Activated T-cell treated with anti-CD3 and anti-CD28 coated beads, Interleukin-2, amount 50 U/mL, for 24 hours (primary cell): ENCODE measurements at regions not wholly inside any gene's neighbourhood (a gene's known extent, or its start where the extent isn't known, plus 50 kb on each side); places are given as distances from the start of the nearest gene placed in this dataset.
"Not testable (repeated sequence)": the region's sequence is repeated elsewhere in the genome, so short reads cannot be mapped to it uniquely, and the experiment has no call there.

Experiments used
- DNase-seq: peaks from one replicate; pipeline ENCODE4 v3.0.0-alpha.2; 2020
- H3K27ac Mint-ChIP-seq: 2 replicates; pipeline ENCODE4 v1.8.0; 2020; ENCODE audit warnings: mild to moderate bottlenecking, mixed read lengths
- H3K27me3 Mint-ChIP-seq: 2 replicates; pipeline ENCODE4 v1.8.0; 2020; ENCODE audit warnings: mixed read lengths
- H3K36me3 Mint-ChIP-seq: 2 replicates; pipeline ENCODE4 v1.8.0; 2020; ENCODE audit warnings: low read depth, mixed read lengths
- H3K4me1 Mint-ChIP-seq: 2 replicates; pipeline ENCODE4 v1.8.0; 2020; ENCODE audit warnings: low read depth, mixed read lengths
- H3K4me3 Mint-ChIP-seq: 2 replicates; pipeline ENCODE4 v1.8.0; 2020; ENCODE audit warnings: mild to moderate bottlenecking, moderate library complexity, mixed read lengths
- H3K9me3 Mint-ChIP-seq: 2 replicates; pipeline ENCODE4 v1.8.0; 2020; ENCODE audit warnings: mixed read lengths

DNA sequence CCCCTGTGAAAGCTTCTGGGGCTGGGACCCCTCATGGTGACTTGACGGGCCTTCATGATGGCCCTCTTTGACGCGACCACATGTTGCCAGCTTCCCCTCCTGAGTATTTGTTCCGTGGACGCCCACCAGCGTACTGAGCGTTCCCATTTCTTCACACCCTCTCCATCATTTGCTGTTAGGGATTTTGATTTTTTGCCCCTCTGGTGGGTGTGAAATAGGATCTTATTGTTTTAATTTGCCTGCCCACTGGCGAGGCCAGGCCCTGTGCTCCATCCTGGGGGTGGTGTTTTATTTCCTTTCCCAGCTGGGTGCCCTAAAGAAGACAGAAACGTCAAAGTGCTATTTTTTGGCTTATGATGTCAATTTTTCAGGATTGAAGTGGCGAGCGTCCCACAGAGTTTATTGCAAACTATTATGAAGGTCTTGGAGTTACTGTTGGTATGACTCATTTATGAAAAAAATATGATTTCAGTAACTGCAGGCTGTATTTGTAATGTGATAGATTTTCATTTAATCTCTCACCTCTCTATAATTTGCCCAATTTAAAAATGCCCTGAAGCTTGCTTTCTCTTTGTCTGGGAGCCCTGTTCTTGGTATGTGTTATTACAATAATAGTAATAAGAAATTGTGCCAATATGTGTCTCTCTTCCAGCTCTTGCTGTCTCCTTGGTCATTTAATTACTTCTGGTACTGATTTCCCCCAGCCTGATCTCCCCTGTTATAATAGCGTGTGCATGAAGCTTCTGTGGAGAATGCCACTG is 99.6 kb downstream of the SLC25A47 start:
- peaks cover 7% of the 10 kb centered on the region for H3K4me1 Mint-ChIP-seq

DNA sequence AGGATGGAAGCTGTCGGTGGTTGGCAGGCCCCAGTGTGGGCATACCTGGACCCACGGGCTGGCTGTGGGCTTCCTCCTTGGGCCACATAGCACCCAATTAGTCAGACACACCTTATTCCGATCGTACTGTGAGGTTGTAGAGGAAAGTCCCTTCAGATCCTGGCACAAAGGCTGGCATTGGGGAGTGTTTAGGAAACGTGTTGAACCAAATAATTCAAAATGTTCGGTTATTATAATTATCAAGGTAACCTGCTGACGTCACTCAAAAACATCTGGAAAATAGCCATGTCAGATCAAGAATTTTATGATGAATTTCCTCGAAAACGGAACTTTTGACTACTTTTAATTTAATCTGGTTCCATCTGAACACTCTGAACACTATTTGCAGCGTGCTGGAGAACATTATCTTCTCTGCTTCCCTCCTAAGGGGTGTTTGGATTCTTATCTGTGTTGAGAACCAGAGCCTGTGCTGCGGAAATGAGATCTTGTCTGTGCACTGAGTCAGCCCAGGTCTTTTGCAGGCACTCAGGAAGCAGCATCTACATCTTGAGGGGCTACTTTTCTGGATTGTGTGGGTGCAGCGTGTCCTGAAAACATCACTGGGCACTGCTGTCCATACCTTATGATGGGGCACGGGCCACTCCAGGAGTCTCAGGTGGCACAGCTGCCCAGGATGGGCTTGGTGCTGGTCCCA is 100.3 kb downstream of the SLC25A47 start:
- DNase-seq, result no peak
- H3K4me1 Mint-ChIP-seq, result peaks cover 10% of the 10 kb centered on the region
- H3K9me3 Mint-ChIP-seq, result no peaks in the 10 kb centered on the region
- no peaks in the 10 kb centered on the region for H3K27me3 Mint-ChIP-seq
- H3K4me3 Mint-ChIP-seq, result no peak overlapping the region
- no peak overlapping the region for H3K27ac Mint-ChIP-seq
- peaks cover 2% of the 10 kb centered on the region for H3K36me3 Mint-ChIP-seq

More for the DNA sequence above, 99.6 kb downstream of the SLC25A47 start:
- peaks cover 2% of the 10 kb centered on the region for H3K36me3 Mint-ChIP-seq
- no peaks in the 10 kb centered on the region for H3K9me3 Mint-ChIP-seq
- H3K27me3 Mint-ChIP-seq, result no peaks in the 10 kb centered on the region
- DNase-seq, result no peak
- no peak overlapping the region for H3K27ac Mint-ChIP-seq
- H3K4me3 Mint-ChIP-seq, result no peak overlapping the region

DNA sequence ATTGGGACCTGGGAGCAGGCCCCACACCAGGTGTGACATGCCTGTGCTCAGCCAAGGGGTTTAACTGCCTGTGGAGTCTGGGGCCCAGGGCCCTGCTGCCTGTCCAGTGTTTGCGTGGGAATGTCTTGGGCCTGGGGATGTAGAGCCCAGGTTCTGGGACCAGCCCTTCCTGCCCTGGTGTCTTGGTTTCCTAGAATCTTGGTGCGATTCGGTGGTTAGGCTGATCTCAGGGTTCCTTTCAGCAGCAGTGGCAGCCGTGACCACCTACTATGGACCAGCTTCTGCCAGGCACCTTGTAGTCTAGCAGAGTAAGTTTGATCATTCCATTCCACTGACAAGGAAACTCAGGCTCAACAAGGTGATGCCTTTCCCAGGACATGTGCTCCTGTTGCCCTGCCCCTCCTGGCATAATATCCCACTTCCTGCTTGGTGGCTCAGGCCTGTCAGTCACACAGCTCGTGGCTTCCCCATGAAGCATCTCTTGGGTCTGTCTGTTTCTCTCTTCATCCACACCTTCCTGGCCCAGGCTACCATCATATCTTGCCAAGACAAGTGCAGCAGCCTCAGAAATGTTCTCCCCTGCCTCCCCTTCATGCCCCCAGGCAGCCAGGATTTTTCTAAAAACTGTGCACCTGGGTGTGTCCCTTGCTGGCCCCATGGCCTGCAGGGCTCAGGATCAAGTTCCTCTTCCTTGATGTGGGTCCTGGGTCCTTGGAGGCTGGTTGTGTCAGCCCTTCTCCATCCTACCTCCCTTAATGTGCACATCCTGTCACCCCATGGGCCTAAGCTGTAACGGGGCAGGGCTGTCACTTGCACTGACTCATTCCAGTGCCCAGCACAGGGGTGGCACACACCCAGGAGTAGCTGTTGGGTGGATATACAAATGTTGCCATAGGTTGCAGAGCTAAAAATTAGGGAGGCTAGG is 101.6 kb downstream of the SLC25A47 start:
- Mint-ChIP-seq H3K36me3 (peaks cover 2% of the 10 kb centered on the region), H3K4me3 (no peak overlapping the region), H3K4me1 (peaks cover 17% of the 10 kb centered on the region), H3K27me3 (no peaks in the 10 kb centered on the region), H3K27ac (peak overlapping the region; percentile 16), H3K9me3 (no peaks in the 10 kb centered on the region)
- no peak for DNase-seq

DNA sequence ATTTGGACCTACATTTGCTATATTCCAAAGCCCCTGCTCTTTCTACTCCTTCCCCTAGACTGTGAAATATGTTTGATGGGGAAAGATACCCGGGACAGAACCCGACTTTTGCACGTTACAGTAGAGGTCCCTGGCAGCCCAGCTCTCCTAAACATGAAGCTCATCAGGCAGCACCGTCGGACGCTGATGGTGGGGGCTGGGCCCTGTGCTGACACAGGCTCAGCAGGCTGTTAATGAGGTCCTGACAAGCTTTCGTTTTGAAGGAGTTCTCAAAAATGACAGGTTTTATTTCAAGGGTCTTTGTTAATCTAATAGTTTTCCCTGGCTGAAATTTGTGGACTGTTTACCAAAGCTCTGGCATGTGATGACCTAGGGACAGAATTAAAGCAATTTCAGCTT is 102.3 kb downstream of the SLC25A47 start:
- no peaks in the 10 kb centered on the region for H3K9me3 Mint-ChIP-seq
- no peak overlapping the region for H3K4me3 Mint-ChIP-seq
- H3K36me3 Mint-ChIP-seq, result peaks cover 2% of the 10 kb centered on the region
- H3K27ac Mint-ChIP-seq, result no peak overlapping the region
- DNase-seq, result no peak
- no peaks in the 10 kb centered on the region for H3K27me3 Mint-ChIP-seq
- H3K4me1 Mint-ChIP-seq, result peaks cover 17% of the 10 kb centered on the region

DNA sequence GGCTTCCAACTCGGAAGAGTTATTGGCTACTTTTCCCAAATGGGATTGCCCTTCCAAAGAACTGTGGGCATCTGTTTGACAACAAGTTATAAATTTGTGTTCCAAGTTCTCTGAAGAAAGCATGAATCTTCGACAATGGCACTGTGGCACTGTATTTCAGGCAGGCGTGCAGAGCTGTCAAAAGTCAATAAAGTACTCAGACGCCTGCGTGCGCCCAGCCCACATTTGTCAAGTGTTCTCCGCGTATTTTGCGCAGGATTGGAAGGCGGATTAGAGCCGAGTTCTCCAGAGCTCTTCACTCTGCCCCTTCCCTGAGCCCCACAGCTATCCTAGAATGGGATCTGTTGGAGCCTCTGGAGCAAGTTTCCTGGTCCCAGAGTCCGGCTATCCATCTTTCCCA is 103.2 kb downstream of the SLC25A47 start:
- Mint-ChIP-seq H3K27me3 (no peaks in the 10 kb centered on the region), H3K9me3 (no peaks in the 10 kb centered on the region), H3K36me3 (peaks cover 2% of the 10 kb centered on the region), H3K4me1 (peaks cover 17% of the 10 kb centered on the region), H3K27ac (no peak overlapping the region), H3K4me3 (no peak overlapping the region)
- DNase-seq, result no peak

DNA sequence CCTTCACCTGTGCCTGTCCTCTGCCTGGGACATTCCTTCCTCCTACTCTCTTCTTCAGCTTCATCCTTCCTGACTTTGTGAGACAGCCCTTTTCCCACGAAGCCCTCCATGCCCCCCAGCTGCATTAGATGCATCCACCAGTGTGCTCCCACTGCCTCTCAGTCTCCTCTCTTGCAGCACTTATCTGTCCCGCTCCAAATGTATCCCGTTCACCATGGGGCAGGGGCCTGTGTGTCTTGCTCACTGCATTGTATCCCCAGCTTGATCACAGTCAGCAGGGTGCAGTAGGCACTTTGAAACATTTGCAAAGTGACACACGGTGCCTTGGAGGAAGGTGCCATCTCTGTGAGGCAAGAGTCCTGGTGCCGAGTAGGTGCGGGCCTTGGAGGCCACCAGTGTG is 104.0 kb downstream of the SLC25A47 start:
- Mint-ChIP-seq H3K27me3 (no peaks in the 10 kb centered on the region), H3K27ac (no peak overlapping the region), H3K9me3 (no peaks in the 10 kb centered on the region), H3K36me3 (peaks cover 2% of the 10 kb centered on the region), H3K4me1 (peaks cover 17% of the 10 kb centered on the region), H3K4me3 (no peak overlapping the region)
- DNase-seq, result no peak

DNA sequence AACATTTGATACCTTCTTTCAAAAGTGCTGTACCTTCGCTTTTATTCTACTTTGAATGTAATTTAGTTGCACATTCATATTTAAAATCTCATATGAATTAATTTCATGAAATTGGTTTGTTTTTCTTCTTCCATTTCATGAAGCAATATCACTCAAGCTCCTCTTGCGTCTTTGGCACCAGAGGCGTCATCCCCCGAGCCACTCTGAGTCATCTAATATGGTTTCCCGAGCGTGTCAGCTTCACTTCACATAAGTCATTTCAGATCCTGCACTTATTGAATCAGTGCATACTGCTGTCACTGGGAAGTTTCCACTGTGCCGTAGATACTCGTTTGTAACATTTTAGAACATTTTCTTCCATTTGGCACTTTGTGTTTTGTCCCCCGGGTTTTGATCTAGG is 105.6 kb downstream of the SLC25A47 start:
- Mint-ChIP-seq H3K4me1 (peaks cover 17% of the 10 kb centered on the region), H3K36me3 (peaks cover 2% of the 10 kb centered on the region), H3K4me3 (no peak overlapping the region), H3K9me3 (no peaks in the 10 kb centered on the region), H3K27ac (peak overlapping the region; percentile 3), H3K27me3 (no peaks in the 10 kb centered on the region)
- DNase-seq, result no peak

DNA sequence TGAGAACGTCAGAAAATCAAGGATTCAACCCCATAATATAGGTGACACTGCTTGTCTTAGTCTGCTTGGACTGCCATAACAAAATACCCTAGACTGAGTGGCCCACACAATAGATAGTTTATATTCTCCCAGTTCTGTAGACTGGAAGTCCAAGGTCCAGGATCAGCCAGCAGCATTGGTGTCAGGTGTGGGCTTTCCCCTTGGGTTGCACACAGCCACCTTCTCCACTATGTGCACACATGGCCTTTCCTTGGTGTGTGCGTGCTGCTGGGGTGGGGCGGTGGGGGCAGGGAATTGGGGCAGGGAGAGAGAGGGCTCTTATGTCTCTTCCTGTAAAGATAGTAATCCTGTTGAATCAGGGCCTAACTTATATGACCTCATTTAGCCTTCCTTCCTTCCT is 106.4 kb downstream of the SLC25A47 start:
- Mint-ChIP-seq H3K36me3 (peaks cover 2% of the 10 kb centered on the region), H3K9me3 (no peaks in the 10 kb centered on the region), H3K4me3 (no peak overlapping the region), H3K27ac (no peak overlapping the region), H3K4me1 (peaks cover 22% of the 10 kb centered on the region), H3K27me3 (no peaks in the 10 kb centered on the region)
- no peak for DNase-seq

DNA sequence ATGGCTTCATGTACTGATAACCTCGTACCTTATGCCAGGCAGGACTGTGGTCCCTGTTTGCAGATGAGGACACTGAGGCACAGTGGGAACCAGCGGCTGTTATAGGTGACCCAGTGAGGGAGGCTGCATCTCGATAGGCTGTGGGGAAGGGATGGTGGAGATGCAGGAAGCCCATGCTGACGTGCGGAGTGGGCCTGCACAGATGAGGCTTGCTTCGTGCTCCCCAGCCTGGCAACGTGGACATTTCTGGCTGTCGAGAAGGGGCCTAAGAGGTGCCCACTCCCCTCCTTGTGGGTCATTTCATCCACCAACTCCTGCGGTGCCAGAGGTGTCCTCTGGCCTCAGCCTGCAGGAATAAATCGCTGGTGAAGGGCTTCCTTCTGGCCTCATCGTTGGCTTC is 107.4 kb downstream of the SLC25A47 start:
- H3K27me3 Mint-ChIP-seq, result no peaks in the 10 kb centered on the region
- no peak overlapping the region for H3K27ac Mint-ChIP-seq
- no peak overlapping the region for H3K4me3 Mint-ChIP-seq
- peaks cover 2% of the 10 kb centered on the region for H3K36me3 Mint-ChIP-seq
- DNase-seq, result no peak
- no peaks in the 10 kb centered on the region for H3K9me3 Mint-ChIP-seq
- H3K4me1 Mint-ChIP-seq, result peaks cover 19% of the 10 kb centered on the region

DNA sequence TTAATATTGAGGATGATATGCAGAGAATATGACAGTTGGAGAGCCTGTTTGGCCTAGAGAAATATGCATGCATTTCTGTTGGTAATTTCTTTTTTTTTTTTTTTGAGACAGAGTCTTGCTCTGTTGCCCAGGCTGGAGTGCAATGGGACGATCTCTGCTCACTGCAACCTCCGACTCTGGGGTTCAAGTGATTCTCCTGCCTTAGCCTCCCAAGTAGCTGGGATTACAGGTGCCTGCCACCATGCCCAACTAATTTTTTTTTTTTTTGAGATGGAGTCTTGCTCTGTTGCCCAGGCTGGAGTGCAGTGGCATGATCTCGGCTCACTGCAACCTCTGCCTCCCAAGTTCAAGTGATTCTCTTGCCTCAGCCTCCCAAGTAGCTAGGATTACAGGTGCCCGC is 108.3 kb downstream of the SLC25A47 start:
- DNase-seq, H3K4me3 Mint-ChIP-seq, H3K9me3 Mint-ChIP-seq, H3K36me3 Mint-ChIP-seq, H3K27me3 Mint-ChIP-seq, H3K27ac Mint-ChIP-seq: not testable (repeated sequence)
- peaks cover 25% of the 10 kb centered on the region for H3K4me1 Mint-ChIP-seq

DNA sequence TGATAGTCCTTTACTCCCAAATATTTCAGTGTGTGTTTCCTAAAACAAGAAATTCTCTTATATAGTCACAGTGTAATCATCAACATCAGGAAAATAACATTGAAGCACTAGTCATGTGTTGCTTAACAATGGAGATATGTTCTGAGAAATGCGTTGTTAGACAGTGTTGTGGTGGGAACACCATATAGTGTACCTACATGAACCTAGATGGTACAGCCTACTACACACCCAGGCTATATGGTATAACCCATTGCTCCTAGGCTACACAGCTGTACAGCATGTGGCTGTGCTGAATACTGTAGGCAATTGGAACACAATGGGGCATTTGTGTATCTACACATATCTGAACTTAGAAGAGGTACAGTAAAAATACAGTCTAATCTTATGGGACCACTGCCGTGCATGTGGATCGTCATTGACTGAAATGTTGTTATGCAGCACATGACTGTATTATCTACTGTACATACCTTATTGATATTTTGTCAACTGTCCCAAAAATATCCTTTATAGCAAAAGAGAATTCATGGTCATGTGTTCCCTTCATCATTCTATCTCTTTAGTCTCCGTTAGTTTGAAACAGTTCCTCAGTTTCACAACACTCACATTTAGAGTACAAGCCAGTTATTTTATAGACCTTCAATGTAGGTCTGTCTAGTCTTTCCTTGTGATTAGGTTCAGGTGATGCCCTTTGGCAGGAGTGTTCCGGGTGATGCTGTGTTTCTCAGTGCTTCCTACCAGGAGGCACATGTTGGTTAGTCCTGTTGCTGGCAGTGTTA is 109.7 kb downstream of the SLC25A47 start:
- Mint-ChIP-seq H3K4me3 (no peak overlapping the region), H3K9me3 (no peaks in the 10 kb centered on the region), H3K4me1 (peaks cover 31% of the 10 kb centered on the region), H3K27me3 (no peaks in the 10 kb centered on the region), H3K36me3 (peaks cover 2% of the 10 kb centered on the region), H3K27ac (no peak overlapping the region)
- DNase-seq, result no peak

DNA sequence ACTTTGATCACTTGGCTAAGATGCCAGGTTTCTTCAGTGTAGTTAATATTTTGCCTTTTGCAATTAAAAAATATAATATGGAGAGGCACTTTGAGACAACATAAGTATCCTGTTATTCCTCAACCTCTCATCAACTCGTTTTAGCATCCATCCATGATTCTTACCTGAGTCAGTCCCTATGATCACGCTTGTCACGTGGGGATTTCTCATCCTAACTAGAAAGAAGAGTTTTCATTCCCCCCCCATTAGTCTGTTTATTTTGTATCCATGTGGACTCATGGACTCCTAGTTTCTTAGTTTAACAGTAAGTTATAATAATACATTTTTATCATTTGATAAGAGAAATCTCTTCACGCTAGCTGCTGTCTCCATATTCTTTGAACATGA is 110.3 kb downstream of the SLC25A47 start:
- H3K4me3 Mint-ChIP-seq, result no peak overlapping the region
- H3K27me3 Mint-ChIP-seq, result no peaks in the 10 kb centered on the region
- DNase-seq, result no peak
- no peak overlapping the region for H3K27ac Mint-ChIP-seq
- H3K9me3 Mint-ChIP-seq, result no peaks in the 10 kb centered on the region
- peaks cover 2% of the 10 kb centered on the region for H3K36me3 Mint-ChIP-seq
- peaks cover 30% of the 10 kb centered on the region for H3K4me1 Mint-ChIP-seq

DNA sequence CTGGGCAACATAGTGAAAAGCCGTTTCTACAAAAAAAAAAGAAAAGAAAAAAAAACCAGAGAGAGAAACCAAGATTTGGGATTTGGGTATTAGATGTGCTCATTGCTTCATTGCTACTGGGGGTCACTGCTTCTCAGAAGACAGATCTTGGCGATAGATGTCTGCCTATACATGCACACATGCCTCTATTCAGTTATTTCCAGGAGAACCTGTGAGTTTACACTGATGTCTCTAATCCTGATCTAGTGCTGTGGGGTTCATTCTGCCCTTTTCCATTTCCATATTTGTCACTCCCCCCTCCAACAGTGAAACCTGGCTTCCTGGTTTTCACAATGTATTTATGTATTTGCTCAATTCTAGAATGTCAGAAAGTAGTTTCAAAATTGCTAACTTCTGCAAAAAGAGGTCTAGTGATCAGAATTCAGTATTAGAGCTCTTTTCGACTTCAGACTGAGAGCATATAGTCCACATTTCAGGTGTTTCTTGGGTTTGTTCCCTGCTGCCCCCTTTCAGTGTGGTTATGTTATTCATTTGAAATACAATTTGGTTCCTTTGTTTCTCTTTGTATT is 111.0 kb downstream of the SLC25A47 start:
- H3K4me3 Mint-ChIP-seq, result no peak overlapping the region
- peaks cover 30% of the 10 kb centered on the region for H3K4me1 Mint-ChIP-seq
- no peaks in the 10 kb centered on the region for H3K27me3 Mint-ChIP-seq
- no peak overlapping the region for H3K27ac Mint-ChIP-seq
- DNase-seq, result no peak
- H3K9me3 Mint-ChIP-seq, result no peaks in the 10 kb centered on the region
- H3K36me3 Mint-ChIP-seq, result peaks cover under 1% of the 10 kb centered on the region

DNA sequence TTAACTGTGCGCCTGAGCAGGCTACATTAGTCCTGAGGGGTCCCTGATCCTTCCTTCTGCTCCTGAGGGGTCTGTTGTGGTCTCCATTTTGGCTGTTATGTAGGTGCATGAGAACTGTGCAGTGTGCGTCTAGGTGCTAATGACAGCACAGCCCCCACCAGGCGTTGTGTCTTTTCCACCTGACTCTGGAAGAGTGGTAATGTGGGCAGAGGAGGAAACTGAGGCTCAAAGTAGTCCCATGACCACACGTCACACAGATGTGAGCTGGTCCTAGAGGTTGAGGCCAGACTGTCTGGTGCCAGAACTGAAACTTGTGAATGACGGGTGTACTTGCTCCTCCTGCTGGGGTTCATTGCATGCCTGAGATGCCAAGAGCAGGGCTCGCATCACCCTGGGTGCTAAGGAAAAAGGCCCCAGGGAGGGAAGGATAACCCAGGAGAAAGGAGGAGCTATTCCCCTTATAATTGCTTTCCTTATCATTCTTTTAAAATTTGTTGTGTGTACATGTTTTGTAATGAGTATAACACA is 111.8 kb downstream of the SLC25A47 start:
- Mint-ChIP-seq H3K36me3 (no peaks in the 10 kb centered on the region), H3K4me1 (peaks cover 38% of the 10 kb centered on the region), H3K9me3 (no peaks in the 10 kb centered on the region), H3K27me3 (no peaks in the 10 kb centered on the region), H3K4me3 (no peak overlapping the region), H3K27ac (no peak overlapping the region)
- no peak for DNase-seq
